ENCODE measurements at regions not wholly inside any gene's neighbourhood (a gene's known extent, or its start where the extent isn't known, plus 50 kb on each side); places are given as distances from the start of the nearest gene placed in this dataset.

GRCh38 chr3:178334239-178334638 lies 202.0 kb upstream of the KCNMB2 start:
- no peak for ATAC-seq
- TF ChIP-seq TCF4 (CRISPR knock-in tag; IDR thresholded peaks at IDR 0.05; ENCODE audit: borderline replicate concordance) (no peak), SNAI2 (CRISPR knock-in tag; IDR thresholded peaks at IDR 0.05) (no peak), TSHZ2 (CRISPR knock-in tag; IDR thresholded peaks at IDR 0.05) (no peak), CSDC2 (CRISPR knock-in tag; IDR thresholded peaks at IDR 0.05) (no peak), ZNF70 (CRISPR knock-in tag; IDR thresholded peaks at IDR 0.05) (no peak), ZNF8 (CRISPR knock-in tag; IDR thresholded peaks at IDR 0.05) (no peak), TOX (CRISPR knock-in tag; IDR thresholded peaks at IDR 0.05; ENCODE audit: borderline replicate concordance) (no peak), BACH2 (CRISPR knock-in tag; IDR thresholded peaks at IDR 0.05; ENCODE audit: borderline replicate concordance) (no peak), ARNTL (CRISPR knock-in tag; IDR thresholded peaks at IDR 0.05; ENCODE audit: borderline replicate concordance, low read depth) (no peak), ZFP30 (CRISPR knock-in tag; IDR thresholded peaks at IDR 0.05) (no peak), RARB (CRISPR knock-in tag; IDR thresholded peaks at IDR 0.05) (no peak), POU6F1 (CRISPR knock-in tag; IDR thresholded peaks at IDR 0.05; ENCODE audit: borderline replicate concordance, low read depth) (no peak), ISL1 (CRISPR knock-in tag; IDR thresholded peaks at IDR 0.05) (no peak), CSRNP3 (CRISPR knock-in tag; IDR thresholded peaks at IDR 0.05) (no peak), CREB5 (CRISPR knock-in tag; IDR thresholded peaks at IDR 0.05; ENCODE audit: low read depth) (no peak), OSR1 (CRISPR knock-in tag; IDR thresholded peaks at IDR 0.05) (no peak), PATZ1 (CRISPR knock-in tag; IDR thresholded peaks at IDR 0.05; ENCODE audit: borderline replicate concordance) (no peak), ZC3H10 (CRISPR knock-in tag; IDR thresholded peaks at IDR 0.05) (no peak)

- TF ChIP-seq POU6F1 (CRISPR knock-in tag; IDR thresholded peaks at IDR 0.05; ENCODE audit: borderline replicate concordance, low read depth) (no peak), GLIS3 (CRISPR knock-in tag; IDR thresholded peaks at IDR 0.05) (no peak), ZNF70 (CRISPR knock-in tag; IDR thresholded peaks at IDR 0.05) (no peak), BACH2 (CRISPR knock-in tag; IDR thresholded peaks at IDR 0.05; ENCODE audit: borderline replicate concordance) (no peak), ESRRG (CRISPR knock-in tag; IDR thresholded peaks at IDR 0.05) (no peak)
Observed at GRCh38 chr3:178336336-178336735, 199.9 kb upstream of the KCNMB2 start.

GRCh38 chr3:178340506-178340905 lies 195.7 kb upstream of the KCNMB2 start:
- ATAC-seq, result no peak; the same call in 2 of the 3 replicates
- TF ChIP-seq RARB (CRISPR knock-in tag; IDR thresholded peaks at IDR 0.05), result no peak
- TF ChIP-seq OSR1 (CRISPR knock-in tag; IDR thresholded peaks at IDR 0.05), result no peak
- TF ChIP-seq CSRNP3 (CRISPR knock-in tag; IDR thresholded peaks at IDR 0.05), result no peak
- no peak for TF ChIP-seq ZFP3 (CRISPR knock-in tag; IDR thresholded peaks at IDR 0.05)
- no peak for TF ChIP-seq POU6F1 (CRISPR knock-in tag; IDR thresholded peaks at IDR 0.05; ENCODE audit: borderline replicate concordance, low read depth)
- TF ChIP-seq ZNF565 (CRISPR knock-in tag; conservative IDR thresholded peaks at IDR 0.05; ENCODE audit: low read depth), result no peak
- TF ChIP-seq CSDC2 (CRISPR knock-in tag; IDR thresholded peaks at IDR 0.05), result no peak
- TF ChIP-seq ARNTL (CRISPR knock-in tag; IDR thresholded peaks at IDR 0.05; ENCODE audit: borderline replicate concordance, low read depth), result no peak
- no peak for TF ChIP-seq TOX (CRISPR knock-in tag; IDR thresholded peaks at IDR 0.05; ENCODE audit: borderline replicate concordance)

More at GRCh38 chr3:178336336-178336735, 199.9 kb upstream of the KCNMB2 start:
- no peak for ATAC-seq

Data from SK-N-SH treated with all-trans-retinoic acid at 6 μM for 48 hours (cell line).